ENCODE measurements at regions not wholly inside any gene's neighbourhood (a gene's known extent, or its start where the extent isn't known, plus 50 kb on each side); places are given as distances from the start of the nearest gene placed in this dataset.

GRCh38 chr14:81955123-81955522, 421.5 kb upstream of the SEL1L start:
- Histone ChIP-seq H3K36me3 (ENCODE audit: insufficient read depth) (no peaks in the 10 kb centered on the region), H2AFZ (no peak overlapping the region), H3K79me2 (replicated peaks; ENCODE audit: insufficient read depth) (no peaks in the 10 kb centered on the region), H3K4me3 (no peak overlapping the region), H3K4me1 (ENCODE audit: insufficient read depth) (peaks cover 18% of the 10 kb centered on the region), H3F3A (replicated peaks; ENCODE audit: low read depth) (no peaks in the 10 kb centered on the region), H3K9me2 (ENCODE audit: insufficient read depth) (peaks cover 18% of the 10 kb centered on the region), H3K27me3 (ENCODE audit: insufficient read depth) (no peaks in the 10 kb centered on the region), H3K27ac (ENCODE audit: low read depth) (no peak overlapping the region), H3K4me2 (no peak overlapping the region), H4K20me1 (replicated peaks; ENCODE audit: insufficient read depth) (no peaks in the 10 kb centered on the region)
- no peak for ATAC-seq
- Mint-ChIP-seq H3K9me3 (peaks cover 90% of the 10 kb centered on the region), H3K36me3 (ENCODE audit: low read depth) (peaks cover 12% of the 10 kb centered on the region; the same call in 2 of the 3 replicates), H3K27ac (no peak overlapping the region), H3K27me3 (ENCODE audit: insufficient read depth, low read depth, poor library complexity) (no peaks in the 10 kb centered on the region), H3K4me1 (no peaks in the 10 kb centered on the region), H3K4me3 (no peak overlapping the region)
- DNase-seq (ENCODE audit: low spot score) = no peak
- TF ChIP-seq NANOG (IDR thresholded peaks at IDR 0.05; ENCODE audit: borderline replicate concordance) (no peak), EZH2 (IDR thresholded peaks at IDR 0.05; ENCODE audit: low read depth, unreplicated experiment) (no peak), STAT1 (IDR thresholded peaks at IDR 0.05; ENCODE audit: unreplicated experiment) (no peak), ETS1 (IDR thresholded peaks at IDR 0.05) (no peak), REST (IDR thresholded peaks at IDR 0.05; ENCODE audit: unreplicated experiment) (no peak), ZNF462 (CRISPR knock-in tag; IDR thresholded peaks at IDR 0.05) (no peak), CREB1 (CRISPR knock-in tag; IDR thresholded peaks at IDR 0.05; ENCODE audit: low read depth) (no peak), CTCF (conservative IDR thresholded peaks at IDR 0.05; ENCODE audit: low read depth in 2 of 2) (no peak), POLR2AphosphoS5 (IDR thresholded peaks at IDR 0.05; ENCODE audit: low read depth) (no peak), ZNF331 (CRISPR knock-in tag; IDR thresholded peaks at IDR 0.05; ENCODE audit: low read depth) (no peak), EZH2phosphoT487 (IDR thresholded peaks at IDR 0.05; ENCODE audit: unreplicated experiment) (no peak), ZNF114 (CRISPR knock-in tag; IDR thresholded peaks at IDR 0.05) (no peak), JUNB (IDR thresholded peaks at IDR 0.05; ENCODE audit: unreplicated experiment) (no peak)

All from GM23338 (cell line).